Glutamatergic neuron (in vitro differentiated cells): ENCODE measurements at regions not wholly inside any gene's neighbourhood (a gene's known extent, or its start where the extent isn't known, plus 50 kb on each side); places are given as distances from the start of the nearest gene placed in this dataset.

Source experiments
- DNase-seq: peaks from one replicate; pipeline ENCODE4 v3.0.0; 2022
- H3K27ac Mint-ChIP-seq: one replicate; pipeline ENCODE4 v1.8.0; 2020; ENCODE audit warnings: mild to moderate bottlenecking, mixed read lengths, inconsistent platforms; ENCODE audit not compliant: unreplicated experiment
- H3K27me3 Mint-ChIP-seq: one replicate; pipeline ENCODE4 v1.8.0; 2020; ENCODE audit warnings: mild to moderate bottlenecking, moderate library complexity, mixed read lengths, inconsistent platforms; ENCODE audit not compliant: unreplicated experiment
- H3K36me3 Mint-ChIP-seq: one replicate; pipeline ENCODE4 v1.8.0; 2020; ENCODE audit warnings: mild to moderate bottlenecking, mixed read lengths, inconsistent platforms; ENCODE audit not compliant: unreplicated experiment
- H3K4me1 Mint-ChIP-seq: one replicate; pipeline ENCODE4 v1.8.0; 2020; ENCODE audit warnings: mild to moderate bottlenecking, low read depth, mixed read lengths, inconsistent platforms; ENCODE audit not compliant: unreplicated experiment
- H3K4me3 Mint-ChIP-seq: one replicate; pipeline ENCODE4 v1.8.0; 2020; ENCODE audit warnings: mild to moderate bottlenecking, mixed read lengths, inconsistent platforms; ENCODE audit not compliant: unreplicated experiment
- H3K9me3 Mint-ChIP-seq: one replicate; pipeline ENCODE4 v1.8.0; 2020; ENCODE audit warnings: mild to moderate bottlenecking, moderate library complexity, mixed read lengths, inconsistent platforms; ENCODE audit not compliant: unreplicated experiment
- CTCF ChIP-seq: fragments of 200-600 bp; sonication (generic); IDR thresholded peaks from one replicate; pipeline ENCODE4 v1.5.0; 2021; ENCODE audit not compliant: partially characterized antibody, unreplicated experiment

DNA sequence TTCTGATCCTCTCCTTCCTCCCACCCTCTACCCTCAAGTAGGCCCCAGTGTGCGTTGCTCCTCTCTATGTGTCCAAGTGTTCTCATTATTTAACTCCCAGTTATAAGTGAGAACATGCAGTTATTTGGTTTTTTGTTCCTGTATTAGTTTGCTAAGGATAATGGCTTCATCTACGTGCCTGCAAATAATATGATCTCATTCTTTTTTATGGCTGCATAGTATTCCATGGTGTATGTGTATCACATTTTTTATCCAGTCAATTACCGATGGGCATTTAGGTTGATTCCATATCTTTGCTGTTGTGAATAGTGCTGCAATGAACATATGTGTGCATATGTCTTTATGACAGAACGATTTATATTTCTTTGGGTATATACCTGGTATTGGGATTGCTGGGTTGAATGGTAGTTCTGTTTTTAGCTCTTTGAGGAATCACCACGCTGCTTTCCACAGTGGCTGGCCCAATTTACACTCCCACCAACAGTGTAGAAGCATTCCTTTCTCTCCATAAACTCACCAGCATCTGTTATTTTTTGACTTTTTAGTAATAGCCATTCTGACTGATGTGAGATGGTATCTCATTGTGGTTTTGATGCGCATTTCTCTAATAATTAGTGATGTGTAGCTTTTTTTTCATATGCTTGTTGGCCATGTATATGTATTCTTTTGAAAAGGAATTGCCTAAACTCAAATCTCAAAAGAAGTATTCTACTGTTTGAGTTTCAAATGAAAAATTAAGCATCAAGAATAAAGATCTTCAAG, 116.9 kb downstream of the ETS2 start:
- Mint-ChIP-seq H3K9me3 (peaks cover 1% of the 10 kb centered on the region), H3K4me3 (no peak overlapping the region), H3K27me3 (no peaks in the 10 kb centered on the region), H3K36me3 (peaks cover 4% of the 10 kb centered on the region), H3K27ac (no peak overlapping the region), H3K4me1 (no peaks in the 10 kb centered on the region)
- TF ChIP-seq CTCF = no peak
- DNase-seq = no peak

DNA sequence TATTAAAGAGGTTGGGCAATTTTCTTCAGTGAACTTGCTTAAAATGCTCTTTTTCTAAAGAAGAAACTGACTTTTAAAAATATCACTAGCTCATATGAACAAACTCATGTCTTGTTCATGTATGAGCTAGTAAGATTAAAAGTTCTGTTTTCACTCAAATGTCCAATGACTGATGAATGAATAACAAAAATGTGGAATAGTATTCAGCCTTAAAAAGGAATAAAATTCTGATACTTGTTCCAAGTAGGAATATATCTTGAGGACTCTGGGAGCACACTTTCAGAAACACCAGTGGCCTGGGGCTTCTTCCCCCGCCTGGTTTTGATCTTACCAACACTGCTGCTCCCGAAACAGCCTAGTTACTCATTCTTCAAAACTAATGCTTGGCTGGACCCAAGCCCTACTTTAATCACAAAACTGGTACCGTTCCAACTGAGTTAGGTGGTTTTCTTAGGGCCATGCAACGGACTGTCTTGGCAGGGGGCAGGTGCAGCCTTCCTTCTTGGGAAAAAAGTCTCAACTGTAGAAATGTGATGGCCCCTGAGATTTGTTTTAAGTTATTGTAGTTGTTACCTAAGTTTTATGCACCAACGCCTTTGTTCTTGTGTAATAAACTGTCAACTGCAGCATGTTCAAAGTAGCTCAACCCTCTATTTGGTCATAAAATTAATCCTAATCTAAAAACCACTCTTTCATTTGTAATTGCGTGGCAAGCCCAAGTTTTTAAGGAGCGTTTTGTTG, 116.0 kb downstream of the ETS2 start:
- TF ChIP-seq CTCF = no peak
- H3K4me1 Mint-ChIP-seq = no peaks in the 10 kb centered on the region
- no peak for DNase-seq
- no peaks in the 10 kb centered on the region for H3K27me3 Mint-ChIP-seq
- peaks cover 4% of the 10 kb centered on the region for H3K36me3 Mint-ChIP-seq
- H3K27ac Mint-ChIP-seq = no peak overlapping the region
- peaks cover 1% of the 10 kb centered on the region for H3K9me3 Mint-ChIP-seq
- no peak overlapping the region for H3K4me3 Mint-ChIP-seq

- H3K27me3 Mint-ChIP-seq = no peaks in the 10 kb centered on the region
- H3K36me3 Mint-ChIP-seq = peaks cover 4% of the 10 kb centered on the region
- H3K4me1 Mint-ChIP-seq = no peaks in the 10 kb centered on the region
- H3K4me3 Mint-ChIP-seq = no peak overlapping the region
- no peak for TF ChIP-seq CTCF
- DNase-seq = no peak
- H3K9me3 Mint-ChIP-seq = peaks cover 1% of the 10 kb centered on the region
- H3K27ac Mint-ChIP-seq = no peak overlapping the region
These were observed 115.1 kb downstream of the ETS2 start for GRCh38 chr21:38920631-38921398.

DNA sequence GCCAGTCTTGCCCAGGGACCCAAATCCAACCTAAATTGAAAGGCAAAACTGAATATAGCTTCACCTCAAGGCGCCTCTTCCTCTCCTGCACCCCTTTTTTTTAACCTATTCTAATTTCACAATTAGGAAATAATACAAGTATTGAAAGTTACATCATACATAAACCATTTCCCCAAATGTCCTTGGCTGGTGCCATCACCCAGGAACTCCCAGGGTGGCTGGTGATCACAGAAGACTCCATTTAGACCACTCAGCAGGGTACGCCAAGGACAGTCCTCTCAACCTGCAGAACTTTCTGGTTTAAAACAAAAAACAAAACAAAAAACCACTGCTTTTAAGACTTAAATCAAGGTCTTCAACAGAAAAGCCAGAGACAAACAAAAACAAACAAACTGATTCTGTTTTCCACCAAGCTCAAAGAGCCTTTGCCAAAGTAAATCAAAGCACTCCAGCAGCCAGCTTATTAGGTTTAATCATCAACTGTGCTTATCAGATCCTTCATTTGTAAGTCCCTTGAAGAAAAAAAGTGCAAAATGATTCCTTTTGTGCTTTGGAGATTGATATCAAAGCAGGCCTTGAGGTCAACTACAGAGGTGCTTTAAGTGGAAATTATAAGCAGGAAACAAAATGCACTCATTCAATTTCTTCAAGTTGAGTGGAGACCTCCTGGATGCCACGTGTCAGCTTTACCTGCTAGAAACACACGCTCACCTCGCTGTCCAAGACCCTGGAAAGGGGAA, 113.0 kb downstream of the ETS2 start:
- Mint-ChIP-seq H3K4me1 (no peaks in the 10 kb centered on the region), H3K36me3 (no peaks in the 10 kb centered on the region), H3K27me3 (no peaks in the 10 kb centered on the region), H3K27ac (no peak overlapping the region), H3K9me3 (peaks cover 1% of the 10 kb centered on the region), H3K4me3 (no peak overlapping the region)
- DNase-seq = no peak
- TF ChIP-seq CTCF = no peak
